ENCODE measurements at regions not wholly inside any gene's neighbourhood (a gene's known extent, or its start where the extent isn't known, plus 50 kb on each side); places are given as distances from the start of the nearest gene placed in this dataset.

DNA sequence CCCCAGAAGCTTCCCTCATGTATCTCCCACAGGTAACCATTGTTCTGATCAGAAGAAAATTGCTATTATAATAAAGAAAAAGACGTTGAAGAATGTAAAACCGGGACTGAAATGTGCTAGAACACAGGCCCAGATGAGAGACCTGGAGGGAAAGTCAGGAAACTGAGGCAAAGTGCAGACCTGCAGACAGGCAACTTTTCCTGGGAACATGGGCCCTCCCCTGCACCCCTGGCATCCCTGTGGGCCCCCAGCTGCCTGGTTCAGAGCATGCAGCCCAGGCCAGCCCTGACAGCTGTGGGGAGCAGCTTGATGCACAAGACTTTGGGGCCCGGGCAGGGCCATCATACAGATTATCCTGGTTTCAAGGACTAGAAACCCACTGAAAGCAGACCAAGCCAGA, 212.2 kb downstream of the CDC5L start:
- TF ChIP-seq, protein P1, sequence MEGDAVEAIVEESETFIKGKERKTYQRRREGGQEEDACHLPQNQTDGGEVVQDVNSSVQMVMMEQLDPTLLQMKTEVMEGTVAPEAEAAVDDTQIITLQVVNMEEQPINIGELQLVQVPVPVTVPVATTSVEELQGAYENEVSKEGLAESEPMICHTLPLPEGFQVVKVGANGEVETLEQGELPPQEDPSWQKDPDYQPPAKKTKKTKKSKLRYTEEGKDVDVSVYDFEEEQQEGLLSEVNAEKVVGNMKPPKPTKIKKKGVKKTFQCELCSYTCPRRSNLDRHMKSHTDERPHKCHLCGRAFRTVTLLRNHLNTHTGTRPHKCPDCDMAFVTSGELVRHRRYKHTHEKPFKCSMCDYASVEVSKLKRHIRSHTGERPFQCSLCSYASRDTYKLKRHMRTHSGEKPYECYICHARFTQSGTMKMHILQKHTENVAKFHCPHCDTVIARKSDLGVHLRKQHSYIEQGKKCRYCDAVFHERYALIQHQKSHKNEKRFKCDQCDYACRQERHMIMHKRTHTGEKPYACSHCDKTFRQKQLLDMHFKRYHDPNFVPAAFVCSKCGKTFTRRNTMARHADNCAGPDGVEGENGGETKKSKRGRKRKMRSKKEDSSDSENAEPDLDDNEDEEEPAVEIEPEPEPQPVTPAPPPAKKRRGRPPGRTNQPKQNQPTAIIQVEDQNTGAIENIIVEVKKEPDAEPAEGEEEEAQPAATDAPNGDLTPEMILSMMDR (IDR thresholded peaks at IDR 0.05 in 8 of 11, conservative IDR thresholded peaks at IDR 0.05 in 3 of 11) = no peak
- TF ChIP-seq POLR2AphosphoS5 (IDR thresholded peaks at IDR 0.05) = no peak
- TF ChIP-seq POLR2A (IDR thresholded peaks at IDR 0.05) = no peak
